ENCODE measurements at regions not wholly inside any gene's neighbourhood (a gene's known extent, or its start where the extent isn't known, plus 50 kb on each side); places are given as distances from the start of the nearest gene placed in this dataset.

DNA sequence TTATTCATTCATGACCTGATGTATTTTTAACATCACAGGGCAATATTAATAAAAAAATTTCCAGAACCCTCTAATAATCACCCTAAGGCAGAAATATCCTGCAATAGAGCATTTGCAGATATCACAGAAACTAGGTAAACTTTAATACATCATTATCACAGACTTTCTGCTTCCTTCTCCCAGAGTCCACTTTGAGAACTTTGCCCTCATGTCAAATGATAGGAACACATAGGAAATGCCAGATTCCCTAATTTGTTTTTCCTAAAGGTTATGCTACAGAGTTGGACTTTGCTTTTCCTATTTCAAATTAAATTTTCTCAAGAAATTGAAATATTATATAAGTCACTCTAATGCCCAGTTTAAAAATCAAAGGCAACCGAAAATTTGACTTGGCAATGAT, 352.8 kb upstream of the LRP1B start:
- no TSS peak for BruUV-seq (replicated peaks)
- in situ Hi-C loops (cut with HindIII; ENCODE audit: low pct_unique_long_range_greater_than_20kb, low sequenced_read_pairs): no loop called here

DNA sequence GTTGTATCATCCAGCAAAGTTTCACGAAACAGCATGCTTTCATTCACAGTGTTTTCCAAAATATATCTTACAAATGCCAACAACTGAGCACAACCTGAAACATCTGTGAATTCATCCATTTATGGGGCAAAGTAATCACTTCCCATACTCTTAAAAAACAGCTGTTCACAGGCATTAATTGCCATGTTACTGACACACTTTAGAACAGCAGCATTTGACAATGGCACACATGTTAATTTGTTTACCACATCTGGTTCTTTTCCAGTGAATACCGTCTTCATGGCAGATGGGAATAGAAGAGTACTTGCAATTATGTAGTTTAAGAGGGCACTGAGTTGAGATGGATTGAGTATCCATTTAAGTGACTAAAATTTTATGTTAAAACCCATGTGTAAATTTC, 347.4 kb upstream of the LRP1B start:
- ATAC-seq: no peak
- Histone ChIP-seq H3K27ac (ENCODE audit: low read length) (no peak overlapping the region), H3K9me3 (ENCODE audit: control insufficient read depth, insufficient read depth, low read depth, low read length) (no peaks in the 10 kb centered on the region), H3K27me3 (ENCODE audit: control insufficient read depth, insufficient read depth, low read length) (no peaks in the 10 kb centered on the region), H3K4me3 (ENCODE audit: low read depth in 2 of 2, low read length in 2 of 2) (no peak overlapping the region), H3K4me1 (ENCODE audit: control insufficient read depth, insufficient read depth, low read length) (no peaks in the 10 kb centered on the region), H3K36me3 (ENCODE audit: control insufficient read depth, insufficient read depth, low read length) (no peaks in the 10 kb centered on the region)
- CTCF ChIA-PET: no interaction called here
- BruUV-seq (replicated peaks): no TSS peak
- no peak for TF ChIP-seq POLR2AphosphoS5 (IDR thresholded peaks at IDR 0.05; ENCODE audit: low read depth, low read length)
- no peak for TF ChIP-seq SIN3A (IDR thresholded peaks at IDR 0.05; ENCODE audit: borderline replicate concordance, insufficient read depth, low read depth, low read length)
- TF ChIP-seq, protein P1, sequence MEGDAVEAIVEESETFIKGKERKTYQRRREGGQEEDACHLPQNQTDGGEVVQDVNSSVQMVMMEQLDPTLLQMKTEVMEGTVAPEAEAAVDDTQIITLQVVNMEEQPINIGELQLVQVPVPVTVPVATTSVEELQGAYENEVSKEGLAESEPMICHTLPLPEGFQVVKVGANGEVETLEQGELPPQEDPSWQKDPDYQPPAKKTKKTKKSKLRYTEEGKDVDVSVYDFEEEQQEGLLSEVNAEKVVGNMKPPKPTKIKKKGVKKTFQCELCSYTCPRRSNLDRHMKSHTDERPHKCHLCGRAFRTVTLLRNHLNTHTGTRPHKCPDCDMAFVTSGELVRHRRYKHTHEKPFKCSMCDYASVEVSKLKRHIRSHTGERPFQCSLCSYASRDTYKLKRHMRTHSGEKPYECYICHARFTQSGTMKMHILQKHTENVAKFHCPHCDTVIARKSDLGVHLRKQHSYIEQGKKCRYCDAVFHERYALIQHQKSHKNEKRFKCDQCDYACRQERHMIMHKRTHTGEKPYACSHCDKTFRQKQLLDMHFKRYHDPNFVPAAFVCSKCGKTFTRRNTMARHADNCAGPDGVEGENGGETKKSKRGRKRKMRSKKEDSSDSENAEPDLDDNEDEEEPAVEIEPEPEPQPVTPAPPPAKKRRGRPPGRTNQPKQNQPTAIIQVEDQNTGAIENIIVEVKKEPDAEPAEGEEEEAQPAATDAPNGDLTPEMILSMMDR (IDR thresholded peaks at IDR 0.05): no peak
- TF ChIP-seq TCF7L2 (IDR thresholded peaks at IDR 0.05; ENCODE audit: low read depth, low read length): no peak
- TF ChIP-seq, protein P2, sequence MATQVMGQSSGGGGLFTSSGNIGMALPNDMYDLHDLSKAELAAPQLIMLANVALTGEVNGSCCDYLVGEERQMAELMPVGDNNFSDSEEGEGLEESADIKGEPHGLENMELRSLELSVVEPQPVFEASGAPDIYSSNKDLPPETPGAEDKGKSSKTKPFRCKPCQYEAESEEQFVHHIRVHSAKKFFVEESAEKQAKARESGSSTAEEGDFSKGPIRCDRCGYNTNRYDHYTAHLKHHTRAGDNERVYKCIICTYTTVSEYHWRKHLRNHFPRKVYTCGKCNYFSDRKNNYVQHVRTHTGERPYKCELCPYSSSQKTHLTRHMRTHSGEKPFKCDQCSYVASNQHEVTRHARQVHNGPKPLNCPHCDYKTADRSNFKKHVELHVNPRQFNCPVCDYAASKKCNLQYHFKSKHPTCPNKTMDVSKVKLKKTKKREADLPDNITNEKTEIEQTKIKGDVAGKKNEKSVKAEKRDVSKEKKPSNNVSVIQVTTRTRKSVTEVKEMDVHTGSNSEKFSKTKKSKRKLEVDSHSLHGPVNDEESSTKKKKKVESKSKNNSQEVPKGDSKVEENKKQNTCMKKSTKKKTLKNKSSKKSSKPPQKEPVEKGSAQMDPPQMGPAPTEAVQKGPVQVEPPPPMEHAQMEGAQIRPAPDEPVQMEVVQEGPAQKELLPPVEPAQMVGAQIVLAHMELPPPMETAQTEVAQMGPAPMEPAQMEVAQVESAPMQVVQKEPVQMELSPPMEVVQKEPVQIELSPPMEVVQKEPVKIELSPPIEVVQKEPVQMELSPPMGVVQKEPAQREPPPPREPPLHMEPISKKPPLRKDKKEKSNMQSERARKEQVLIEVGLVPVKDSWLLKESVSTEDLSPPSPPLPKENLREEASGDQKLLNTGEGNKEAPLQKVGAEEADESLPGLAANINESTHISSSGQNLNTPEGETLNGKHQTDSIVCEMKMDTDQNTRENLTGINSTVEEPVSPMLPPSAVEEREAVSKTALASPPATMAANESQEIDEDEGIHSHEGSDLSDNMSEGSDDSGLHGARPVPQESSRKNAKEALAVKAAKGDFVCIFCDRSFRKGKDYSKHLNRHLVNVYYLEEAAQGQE (IDR thresholded peaks at IDR 0.05; ENCODE audit: insufficient read depth in 1 of 2, low read depth in 2 of 2, low read length in 1 of 2): no peak
- in situ Hi-C loops (cut with HindIII; ENCODE audit: low pct_unique_long_range_greater_than_20kb, low sequenced_read_pairs): no loop called here
- POLR2A ChIA-PET: no interaction called here
- DNase-seq (ENCODE audit: low read depth, low spot score): no peak
- intact Hi-C loops (cut with micrococcal nuclease; ENCODE audit: unreplicated experiment): no loop called here

More for the DNA sequence above, 352.8 kb upstream of the LRP1B start:
- no peaks in the 10 kb centered on the region for H3K27me3 ChIP-seq (ENCODE audit: control insufficient read depth, insufficient read depth, low read length)
- H3K36me3 ChIP-seq (ENCODE audit: control insufficient read depth, insufficient read depth, low read length): no peaks in the 10 kb centered on the region
- H3K27ac ChIP-seq (ENCODE audit: low read length): no peak overlapping the region
- intact Hi-C loops (cut with micrococcal nuclease; ENCODE audit: unreplicated experiment): no loop called here
- no peak overlapping the region for H3K4me3 ChIP-seq (ENCODE audit: low read depth in 2 of 2, low read length in 2 of 2)
- no peaks in the 10 kb centered on the region for H3K9me3 ChIP-seq (ENCODE audit: control insufficient read depth, insufficient read depth, low read depth, low read length)
- no peak for ATAC-seq
- ChIA-PET POLR2A (no interaction called here), CTCF (no interaction called here)
- DNase-seq (ENCODE audit: low read depth, low spot score): no peak
- H3K4me1 ChIP-seq (ENCODE audit: control insufficient read depth, insufficient read depth, low read length): no peaks in the 10 kb centered on the region
- TF ChIP-seq, protein P2 (IDR thresholded peaks at IDR 0.05; ENCODE audit: insufficient read depth in 1 of 2, low read depth in 2 of 2, low read length in 1 of 2): no peak
- TF ChIP-seq, protein P1 (IDR thresholded peaks at IDR 0.05): no peak
- TF ChIP-seq TCF7L2 (IDR thresholded peaks at IDR 0.05; ENCODE audit: low read depth, low read length) (no peak), SIN3A (IDR thresholded peaks at IDR 0.05; ENCODE audit: borderline replicate concordance, insufficient read depth, low read depth, low read length) (no peak), POLR2AphosphoS5 (IDR thresholded peaks at IDR 0.05; ENCODE audit: low read depth, low read length) (no peak)
